ENCODE measurements at regions not wholly inside any gene's neighbourhood (a gene's known extent, or its start where the extent isn't known, plus 50 kb on each side); places are given as distances from the start of the nearest gene placed in this dataset.
"Not testable (repeated sequence)": the region's sequence is repeated elsewhere in the genome, so short reads cannot be mapped to it uniquely, and the experiment has no call there.

DNA sequence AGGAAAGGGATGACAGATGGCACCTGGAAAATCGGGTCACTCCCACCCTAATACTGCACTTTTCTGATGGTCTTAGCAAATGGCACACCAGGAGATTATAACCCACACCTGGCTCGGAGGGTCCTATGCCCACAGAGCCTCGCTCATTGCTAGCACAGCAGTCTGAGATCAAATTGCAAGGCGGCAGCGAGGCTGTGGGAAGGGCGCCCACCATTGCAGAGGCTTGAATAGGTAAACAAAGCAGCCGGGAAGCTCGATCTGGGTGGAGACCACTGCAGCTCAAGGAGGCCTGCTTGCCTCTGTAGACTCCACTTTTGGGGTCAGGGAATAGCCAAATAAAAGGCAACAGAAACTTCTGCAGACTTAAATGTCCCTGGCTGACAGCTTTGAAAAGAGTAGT, 622.7 kb upstream of the ZNF804A start:
- TF ChIP-seq EZH2 (IDR thresholded peaks at IDR 0.05; ENCODE audit: insufficient read depth, poor library complexity, severe bottlenecking); EZH2phosphoT487 (IDR thresholded peaks at IDR 0.05; ENCODE audit: insufficient read depth, low read depth): not testable (repeated sequence)

All from GM23248 (cell line).